T-helper 2 cell treated with Interferon-gamma antibody and Interleukin-4, amounts not matched to agents 5 μg/mL and 100 μg/mL, for 36 hours (primary cell): ENCODE measurements at regions not wholly inside any gene's neighbourhood (a gene's known extent, or its start where the extent isn't known, plus 50 kb on each side); places are given as distances from the start of the nearest gene placed in this dataset.

ENCODE experiments used
- DNase-seq: peaks from one replicate; pipeline ENCODE4 v3.0.0; 2021; ENCODE audit warnings: low spot score
- H3K27ac Mint-ChIP-seq: one replicate; pipeline ENCODE4 v1.8.0; 2021; ENCODE audit warnings: mild to moderate bottlenecking, mixed read lengths
- H3K27me3 Mint-ChIP-seq: one replicate; pipeline ENCODE4 v1.8.0; 2021; ENCODE audit warnings: low read depth, mixed read lengths
- H3K36me3 Mint-ChIP-seq: one replicate; pipeline ENCODE4 v1.8.0; 2021; ENCODE audit warnings: low read depth, mixed read lengths
- H3K4me1 Mint-ChIP-seq: one replicate; pipeline ENCODE4 v1.8.0; 2021; ENCODE audit warnings: low read depth, mixed read lengths
- H3K4me3 Mint-ChIP-seq: one replicate; pipeline ENCODE4 v1.8.0; 2022; ENCODE audit warnings: mild to moderate bottlenecking, moderate library complexity, mixed read lengths
- H3K9me3 Mint-ChIP-seq: one replicate; pipeline ENCODE4 v1.8.0; 2021; ENCODE audit warnings: mixed read lengths

- Mint-ChIP-seq H3K4me3 (no peak overlapping the region), H3K27me3 (no peaks in the 10 kb centered on the region), H3K9me3 (peaks cover 14% of the 10 kb centered on the region), H3K4me1 (no peaks in the 10 kb centered on the region), H3K36me3 (no peaks in the 10 kb centered on the region), H3K27ac (no peak overlapping the region)
- DNase-seq: no peak
Observed at GRCh38 chr10:57507788-57508187, 759.9 kb downstream of the IPMK start.

- Mint-ChIP-seq H3K36me3 (no peaks in the 10 kb centered on the region), H3K4me3 (no peak overlapping the region), H3K9me3 (peaks cover 9% of the 10 kb centered on the region), H3K27ac (no peak overlapping the region), H3K4me1 (no peaks in the 10 kb centered on the region), H3K27me3 (no peaks in the 10 kb centered on the region)
- DNase-seq: no peak
Observed at GRCh38 chr10:57506414-57507094, 761.1 kb downstream of the IPMK start.

GRCh38 chr10:57494486-57494885, 773.2 kb downstream of the IPMK start:
- Mint-ChIP-seq H3K27ac (no peak overlapping the region), H3K4me3 (no peak overlapping the region), H3K4me1 (no peaks in the 10 kb centered on the region), H3K36me3 (no peaks in the 10 kb centered on the region), H3K27me3 (no peaks in the 10 kb centered on the region), H3K9me3 (peaks cover 8% of the 10 kb centered on the region)
- DNase-seq: no peak

- DNase-seq: no peak
- H3K4me3 Mint-ChIP-seq: no peak overlapping the region
- H3K27me3 Mint-ChIP-seq: no peaks in the 10 kb centered on the region
- H3K27ac Mint-ChIP-seq: no peak overlapping the region
- H3K36me3 Mint-ChIP-seq: no peaks in the 10 kb centered on the region
- H3K4me1 Mint-ChIP-seq: no peaks in the 10 kb centered on the region
- peaks cover 12% of the 10 kb centered on the region for H3K9me3 Mint-ChIP-seq
Observed at GRCh38 chr10:57482259-57482658, 785.4 kb downstream of the IPMK start.

GRCh38 chr10:57472823-57473619, 794.7 kb downstream of the IPMK start:
- DNase-seq: no peak
- H3K9me3 Mint-ChIP-seq: no peaks in the 10 kb centered on the region
- H3K27me3 Mint-ChIP-seq: no peaks in the 10 kb centered on the region
- H3K4me3 Mint-ChIP-seq: no peak overlapping the region
- no peaks in the 10 kb centered on the region for H3K4me1 Mint-ChIP-seq
- H3K27ac Mint-ChIP-seq: no peak overlapping the region
- no peaks in the 10 kb centered on the region for H3K36me3 Mint-ChIP-seq

- Mint-ChIP-seq H3K9me3 (no peaks in the 10 kb centered on the region), H3K27ac (no peak overlapping the region), H3K27me3 (no peaks in the 10 kb centered on the region), H3K4me3 (no peak overlapping the region), H3K4me1 (no peaks in the 10 kb centered on the region), H3K36me3 (no peaks in the 10 kb centered on the region)
- DNase-seq: no peak
Observed at GRCh38 chr10:57468894-57469432, 798.7 kb downstream of the IPMK start.

- Mint-ChIP-seq H3K9me3 (no peaks in the 10 kb centered on the region), H3K27me3 (no peaks in the 10 kb centered on the region), H3K4me3 (no peak overlapping the region), H3K36me3 (no peaks in the 10 kb centered on the region), H3K4me1 (no peaks in the 10 kb centered on the region), H3K27ac (no peak overlapping the region)
- no peak for DNase-seq
Observed at GRCh38 chr10:57465155-57465554, 802.5 kb downstream of the IPMK start.

- H3K27ac Mint-ChIP-seq: no peak overlapping the region
- peaks cover 6% of the 10 kb centered on the region for H3K9me3 Mint-ChIP-seq
- H3K4me3 Mint-ChIP-seq: no peak overlapping the region
- no peak for DNase-seq
- no peaks in the 10 kb centered on the region for H3K4me1 Mint-ChIP-seq
- no peaks in the 10 kb centered on the region for H3K36me3 Mint-ChIP-seq
- no peaks in the 10 kb centered on the region for H3K27me3 Mint-ChIP-seq
Observed at GRCh38 chr10:57460540-57460939, 807.2 kb downstream of the IPMK start.

- no peak for DNase-seq
- Mint-ChIP-seq H3K27me3 (no peaks in the 10 kb centered on the region), H3K9me3 (peaks cover 6% of the 10 kb centered on the region), H3K27ac (no peak overlapping the region), H3K36me3 (no peaks in the 10 kb centered on the region), H3K4me1 (no peaks in the 10 kb centered on the region), H3K4me3 (no peak overlapping the region)
Observed at GRCh38 chr10:57457972-57458512, 809.7 kb downstream of the IPMK start.

- H3K27ac Mint-ChIP-seq: no peak overlapping the region
- H3K27me3 Mint-ChIP-seq: no peaks in the 10 kb centered on the region
- peaks cover 7% of the 10 kb centered on the region for H3K9me3 Mint-ChIP-seq
- no peaks in the 10 kb centered on the region for H3K36me3 Mint-ChIP-seq
- DNase-seq: no peak
- H3K4me3 Mint-ChIP-seq: no peak overlapping the region
- H3K4me1 Mint-ChIP-seq: no peaks in the 10 kb centered on the region
Observed at GRCh38 chr10:57430376-57430775, 837.3 kb downstream of the IPMK start.

- H3K27ac Mint-ChIP-seq: no peak overlapping the region
- H3K36me3 Mint-ChIP-seq: no peaks in the 10 kb centered on the region
- no peak for DNase-seq
- H3K4me1 Mint-ChIP-seq: no peaks in the 10 kb centered on the region
- no peaks in the 10 kb centered on the region for H3K27me3 Mint-ChIP-seq
- H3K4me3 Mint-ChIP-seq: no peak overlapping the region
- peaks cover 4% of the 10 kb centered on the region for H3K9me3 Mint-ChIP-seq
Observed at GRCh38 chr10:57420881-57421280, 846.8 kb downstream of the IPMK start.

GRCh38 chr10:57418476-57418875, 849.2 kb downstream of the IPMK start:
- H3K4me1 Mint-ChIP-seq: no peaks in the 10 kb centered on the region
- H3K9me3 Mint-ChIP-seq: peaks cover 8% of the 10 kb centered on the region
- H3K4me3 Mint-ChIP-seq: no peak overlapping the region
- no peaks in the 10 kb centered on the region for H3K36me3 Mint-ChIP-seq
- DNase-seq: no peak
- no peaks in the 10 kb centered on the region for H3K27me3 Mint-ChIP-seq
- no peak overlapping the region for H3K27ac Mint-ChIP-seq

- no peaks in the 10 kb centered on the region for H3K9me3 Mint-ChIP-seq
- no peaks in the 10 kb centered on the region for H3K36me3 Mint-ChIP-seq
Observed at GRCh38 chr10:57395923-57396322, 871.8 kb downstream of the IPMK start.

GRCh38 chr10:57367412-57367811, 900.3 kb downstream of the IPMK start:
- Mint-ChIP-seq H3K4me1 (no peaks in the 10 kb centered on the region), H3K4me3 (no peak overlapping the region)
- DNase-seq: no peak

More at GRCh38 chr10:57395923-57396322, 871.8 kb downstream of the IPMK start:
- Mint-ChIP-seq H3K4me1 (no peaks in the 10 kb centered on the region), H3K27ac (no peak overlapping the region), H3K27me3 (no peaks in the 10 kb centered on the region), H3K4me3 (no peak overlapping the region)
- DNase-seq: no peak

More at GRCh38 chr10:57367412-57367811, 900.3 kb downstream of the IPMK start:
- Mint-ChIP-seq H3K27me3 (no peaks in the 10 kb centered on the region), H3K9me3 (no peaks in the 10 kb centered on the region), H3K27ac (no peak overlapping the region), H3K36me3 (no peaks in the 10 kb centered on the region)
